ENCODE measurements at regions not wholly inside any gene's neighbourhood (a gene's known extent, or its start where the extent isn't known, plus 50 kb on each side); places are given as distances from the start of the nearest gene placed in this dataset.

DNA sequence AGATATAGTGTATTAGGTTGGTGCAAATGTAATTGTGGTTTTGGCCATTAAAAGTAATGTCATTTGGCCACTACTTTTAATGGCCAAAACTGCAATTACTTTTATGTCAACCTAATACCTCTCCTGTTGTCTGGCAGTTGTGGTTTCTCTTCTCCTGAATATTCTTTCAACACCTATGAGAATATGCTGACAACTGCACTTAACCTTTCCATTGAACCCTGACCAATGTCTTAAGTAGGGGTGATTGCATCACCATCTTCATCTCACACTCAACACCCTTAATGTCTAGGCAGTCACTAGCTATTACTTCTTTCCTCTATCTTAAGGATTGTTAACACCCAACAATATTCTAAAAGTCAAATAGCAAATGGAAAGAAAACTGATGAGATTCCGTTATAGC, 200.5 kb upstream of the HSF2 start:
- Histone ChIP-seq H3K4me1 (replicated peaks in 1 of 2) (no peaks in the 10 kb centered on the region), H3K27ac (no peak overlapping the region), H3K4me3 (no peak overlapping the region)
- peak in 1 of 8 experiments; percentile 19 for ATAC-seq (replicated peaks in 6 of 8)
- 17 to 100% (median 60%) methylated on average over 1 of the region's 1 CpG; no CpG with 5 or more reads in 1 of the 10 experiments for WGBS, 10 experiments
- in situ Hi-C loops (cut with MboI; ENCODE audit: low pct_unique_long_range_greater_than_20kb in 2 of 9, low sequenced_read_pairs in 9 of 9, unreplicated experiment in 9 of 9), result loop anchor here in 3 of 9 experiments (25.0 kb wide), 2 partner anchors 337 to 762 kb away; partner anchors contain the start of gene GJA1 (in 2 of the 3)

DNA sequence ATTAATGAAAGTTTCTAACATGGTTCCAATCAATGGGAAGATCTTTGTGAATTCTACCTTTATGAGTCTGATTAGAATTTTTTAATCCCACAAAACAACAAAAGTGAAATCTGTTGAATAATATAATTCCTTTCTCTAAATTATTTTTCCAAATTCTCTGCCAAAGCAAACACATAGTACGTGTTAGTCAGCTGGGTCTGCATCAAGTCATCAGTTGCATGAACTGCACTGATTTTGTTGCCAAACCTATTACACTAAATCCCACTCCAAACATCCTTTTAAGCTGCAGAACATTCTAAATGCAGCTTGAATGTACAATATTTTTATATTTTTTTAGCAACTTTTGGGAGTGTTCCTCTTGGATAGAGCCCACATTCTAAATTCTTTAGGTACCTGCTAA, 199.0 kb upstream of the HSF2 start:
- Histone ChIP-seq H3K4me1 (replicated peaks in 1 of 2) (no peaks in the 10 kb centered on the region), H3K27ac (no peak overlapping the region), H3K4me3 (no peak overlapping the region)
- WGBS, 10 experiments, result 0 to 100% (median 90%) methylated on average over 1 of the region's 1 CpG; no CpG with 5 or more reads in 2 of the 10 experiments
- no peak for ATAC-seq (replicated peaks in 6 of 8)
- in situ Hi-C loops (cut with MboI; ENCODE audit: low pct_unique_long_range_greater_than_20kb in 2 of 9, low sequenced_read_pairs in 9 of 9, unreplicated experiment in 9 of 9), result no loop called here

- no peak overlapping the region for H3K4me3 ChIP-seq
- in situ Hi-C loops (cut with MboI; ENCODE audit: low pct_unique_long_range_greater_than_20kb in 2 of 9, low sequenced_read_pairs in 9 of 9, unreplicated experiment in 9 of 9), result no loop called here
- no peaks in the 10 kb centered on the region for H3K4me1 ChIP-seq (replicated peaks in 1 of 2)
- H3K27ac ChIP-seq, result no peak overlapping the region
- ATAC-seq (replicated peaks in 6 of 8), result no peak
- 57 to 100% (median 88%) methylated on average over 1 to 8 of the region's 8 CpGs; no CpG with 5 or more reads in 2 of the 10 experiments for WGBS, 10 experiments
These were observed 196.8 kb upstream of the HSF2 start for GRCh38 chr6:122202576-122203137.

GRCh38 chr6:122207061-122207460, 192.4 kb upstream of the HSF2 start:
- H3K27ac ChIP-seq, result no peak overlapping the region
- H3K4me3 ChIP-seq, result no peak overlapping the region
- no peaks in the 10 kb centered on the region for H3K4me1 ChIP-seq (replicated peaks in 1 of 2)
- no peak for ATAC-seq (replicated peaks in 6 of 8)
- in situ Hi-C loops (cut with MboI; ENCODE audit: low pct_unique_long_range_greater_than_20kb in 2 of 9, low sequenced_read_pairs in 9 of 9, unreplicated experiment in 9 of 9), result no loop called here
- 19 to 100% (median 75%) methylated on average over 1 to 2 of the region's 2 CpGs for WGBS, 10 experiments

DNA sequence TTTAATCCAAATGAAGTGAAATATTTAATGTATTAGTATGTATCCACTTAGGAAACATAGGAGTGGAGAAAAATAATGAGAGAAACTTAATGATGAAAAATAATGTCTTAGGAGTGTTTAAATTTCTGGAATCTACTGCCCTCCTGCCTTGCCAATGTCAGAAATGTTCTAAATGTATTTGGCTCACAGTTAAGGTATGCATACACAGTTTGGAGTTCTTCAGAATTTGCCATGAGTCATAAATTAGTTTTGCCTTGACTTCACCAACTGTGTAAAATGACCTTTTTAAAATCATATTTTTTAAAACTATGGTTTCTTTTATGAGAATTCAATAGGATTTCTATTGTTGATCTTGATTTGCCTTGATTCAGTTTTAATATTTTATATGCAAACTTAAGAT, 191.7 kb upstream of the HSF2 start:
- Histone ChIP-seq H3K4me1 (replicated peaks in 1 of 2) (no peaks in the 10 kb centered on the region), H3K4me3 (no peak overlapping the region), H3K27ac (no peak overlapping the region)
- no peak for ATAC-seq (replicated peaks in 6 of 8)
- in situ Hi-C loops (cut with MboI; ENCODE audit: low pct_unique_long_range_greater_than_20kb in 2 of 9, low sequenced_read_pairs in 9 of 9, unreplicated experiment in 9 of 9), result no loop called here

DNA sequence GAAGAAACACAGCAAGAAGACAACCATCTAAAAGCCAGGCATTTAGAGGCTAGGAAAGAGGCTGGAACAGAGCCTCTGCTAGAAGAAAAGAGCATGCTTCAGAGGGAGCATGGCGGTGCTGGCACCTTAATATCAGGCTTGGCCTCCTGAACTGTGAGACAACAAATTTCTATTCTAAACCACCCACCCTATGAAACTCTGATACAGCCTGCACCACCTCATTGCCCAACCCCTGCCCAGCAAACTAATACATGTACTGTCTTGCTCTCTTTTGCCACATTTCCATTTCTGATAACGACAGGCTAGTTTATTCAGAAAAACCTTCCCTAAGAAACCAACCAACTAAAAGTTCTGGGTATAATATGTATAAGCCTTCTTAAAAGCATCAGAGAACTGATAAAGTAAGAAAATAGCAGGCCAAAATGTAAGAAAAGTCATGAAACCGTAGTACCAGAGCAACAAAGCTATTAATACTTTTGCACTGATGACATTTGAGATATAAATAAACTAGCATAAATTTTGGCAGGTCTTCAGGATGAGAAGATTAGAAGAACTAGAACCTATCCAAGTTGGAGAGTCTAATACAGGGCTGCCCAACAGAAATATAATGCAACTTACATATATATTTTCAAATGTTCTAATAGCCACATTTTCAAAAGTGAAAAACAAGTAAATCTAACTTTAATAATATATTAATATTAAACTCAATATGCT, 184.7 kb upstream of the HSF2 start:
- in situ Hi-C loops (cut with MboI; ENCODE audit: low pct_unique_long_range_greater_than_20kb in 2 of 9, low sequenced_read_pairs in 9 of 9, unreplicated experiment in 9 of 9), result no loop called here
- Histone ChIP-seq H3K4me1 (replicated peaks in 1 of 2) (no peaks in the 10 kb centered on the region), H3K27ac (no peak overlapping the region), H3K4me3 (no peak overlapping the region)
- 3 to 100% (median 63%) methylated on average over 2 to 3 of the region's 3 CpGs; no CpG with 5 or more reads in 3 of the 10 experiments for WGBS, 10 experiments
- no peak for ATAC-seq (replicated peaks in 6 of 8)

- H3K27ac ChIP-seq, result no peak overlapping the region
- no peaks in the 10 kb centered on the region for H3K4me1 ChIP-seq (replicated peaks in 1 of 2)
- no peak for ATAC-seq (replicated peaks in 6 of 8)
- in situ Hi-C loops (cut with MboI; ENCODE audit: low pct_unique_long_range_greater_than_20kb in 2 of 9, low sequenced_read_pairs in 9 of 9, unreplicated experiment in 9 of 9), result no loop called here
- H3K4me3 ChIP-seq, result no peak overlapping the region
- 6 to 100% (median 94%) methylated on average over 1 to 2 of the region's 2 CpGs for WGBS, 10 experiments
These were observed 179.2 kb upstream of the HSF2 start for GRCh38 chr6:122220254-122220653.

- WGBS, 10 experiments, result 0 to 100% (median 77%) methylated on average over 1 to 3 of the region's 3 CpGs
- Histone ChIP-seq H3K4me1 (replicated peaks in 1 of 2) (no peaks in the 10 kb centered on the region), H3K4me3 (no peak overlapping the region), H3K27ac (no peak overlapping the region)
- ATAC-seq (replicated peaks in 6 of 8), result no peak
- in situ Hi-C loops (cut with MboI; ENCODE audit: low pct_unique_long_range_greater_than_20kb in 2 of 9, low sequenced_read_pairs in 9 of 9, unreplicated experiment in 9 of 9), result no loop called here
These were observed 176.7 kb upstream of the HSF2 start for GRCh38 chr6:122222761-122223160.

- in situ Hi-C loops (cut with MboI; ENCODE audit: low pct_unique_long_range_greater_than_20kb in 2 of 9, low sequenced_read_pairs in 9 of 9, unreplicated experiment in 9 of 9), result no loop called here
- Histone ChIP-seq H3K4me1 (replicated peaks in 1 of 2) (no peaks in the 10 kb centered on the region), H3K27ac (no peak overlapping the region), H3K4me3 (no peak overlapping the region)
- no peak for ATAC-seq (replicated peaks in 6 of 8)
- 0 to 82% (median 67%) methylated on average over 1 of the region's 1 CpG; no CpG with 5 or more reads in 3 of the 10 experiments for WGBS, 10 experiments
These were observed 176.2 kb upstream of the HSF2 start for GRCh38 chr6:122223251-122223650.

GRCh38 chr6:122238861-122239260, 160.6 kb upstream of the HSF2 start:
- in situ Hi-C loops (cut with MboI; ENCODE audit: low pct_unique_long_range_greater_than_20kb in 2 of 9, low sequenced_read_pairs in 9 of 9, unreplicated experiment in 9 of 9), result no loop called here
- H3K27ac ChIP-seq, result no peak overlapping the region
- no peak for ATAC-seq (replicated peaks in 6 of 8)
- no peaks in the 10 kb centered on the region for H3K4me1 ChIP-seq (replicated peaks in 1 of 2)
- no peak overlapping the region for H3K4me3 ChIP-seq

GRCh38 chr6:122246906-122247658, 152.4 kb upstream of the HSF2 start:
- in situ Hi-C loops (cut with MboI; ENCODE audit: low pct_unique_long_range_greater_than_20kb in 2 of 9, low sequenced_read_pairs in 9 of 9, unreplicated experiment in 9 of 9), result no loop called here
- Histone ChIP-seq H3K27ac (no peak overlapping the region), H3K4me1 (replicated peaks in 1 of 2) (no peaks in the 10 kb centered on the region), H3K4me3 (no peak overlapping the region)
- WGBS, 10 experiments, result 7 to 87% (median 43%) methylated on average over 1 to 3 of the region's 5 CpGs; no CpG with 5 or more reads in 6 of the 10 experiments
- no peak for ATAC-seq (replicated peaks in 6 of 8)

GRCh38 chr6:122248001-122248669, 151.3 kb upstream of the HSF2 start:
- WGBS, 10 experiments, result 40 to 86% (median 61%) methylated on average over 1 to 6 of the region's 7 CpGs; no CpG with 5 or more reads in 2 of the 10 experiments
- no peak overlapping the region for H3K4me3 ChIP-seq
- ATAC-seq (replicated peaks in 6 of 8), result no peak
- H3K4me1 ChIP-seq (replicated peaks in 1 of 2), result no peaks in the 10 kb centered on the region
- H3K27ac ChIP-seq, result no peak overlapping the region
- in situ Hi-C loops (cut with MboI; ENCODE audit: low pct_unique_long_range_greater_than_20kb in 2 of 9, low sequenced_read_pairs in 9 of 9, unreplicated experiment in 9 of 9), result no loop called here

GRCh38 chr6:122248844-122249243, 150.6 kb upstream of the HSF2 start:
- no peak for ATAC-seq (replicated peaks in 6 of 8)
- 0 to 100% (median 44%) methylated on average over 1 of the region's 1 CpG; no CpG with 5 or more reads in 1 of the 10 experiments for WGBS, 10 experiments
- H3K27ac ChIP-seq, result no peak overlapping the region
- no peak overlapping the region for H3K4me3 ChIP-seq
- in situ Hi-C loops (cut with MboI; ENCODE audit: low pct_unique_long_range_greater_than_20kb in 2 of 9, low sequenced_read_pairs in 9 of 9, unreplicated experiment in 9 of 9), result no loop called here
- H3K4me1 ChIP-seq (replicated peaks in 1 of 2), result no peaks in the 10 kb centered on the region

All from motor neuron (in vitro differentiated cells).